H1 (cell line): ENCODE measurements at regions not wholly inside any gene's neighbourhood (a gene's known extent, or its start where the extent isn't known, plus 50 kb on each side); places are given as distances from the start of the nearest gene placed in this dataset.

Experiments used
- CTCF ChIA-PET: fragments of 300-600 bp; sonication (Branson Sonifier 250); formaldehyde crosslinking; loops from one replicate; lab custom pipeline; 2021; ENCODE audit not compliant: partially characterized antibody; lab: Charles Lee
- POLR2A ChIA-PET: fragments of 300-600 bp; sonication (Branson Sonifier 250); formaldehyde crosslinking; loops from one replicate; lab custom pipeline; 2021; ENCODE audit warnings: inconsistent platforms; ENCODE audit not compliant: partially characterized antibody; lab: Charles Lee
- DNase-seq, 2 experiments: peaks; one replicate each; pipeline versions ENCODE4 v3.0.0 to v3.0.0-alpha.2; 2010 to 2022; ENCODE audit warnings: low spot score in 2 of 2, low read depth in 1 of 2, mixed read lengths in 1 of 2
- FAIRE-seq: peaks from 2 replicates; lab custom pipeline; 2011; peaks lifted over from hg19 to GRCh38; lab: Jason Lieb, UNC
- H2AFZ ChIP-seq: 2 replicates; pipeline ENCODE4 v1.8.1; 2012; ENCODE audit warnings: low read length, inconsistent platforms
- H2AK5ac ChIP-seq: 2 replicates; pipeline ENCODE4 v1.6.1; 2013; ENCODE audit warnings: low read depth, low read length
- H2BK120ac ChIP-seq: replicated peaks from 2 replicates; pipeline ENCODE3; 2013; ENCODE audit warnings: low read depth, low read length, inconsistent platforms
- H2BK12ac ChIP-seq: 2 replicates; pipeline ENCODE4 v1.6.1; 2013; ENCODE audit warnings: low read depth, low read length
- H2BK15ac ChIP-seq: 2 replicates; pipeline ENCODE4 v1.6.1; 2013; ENCODE audit warnings: low read length
- H2BK20ac ChIP-seq: 2 replicates; pipeline ENCODE4 v1.6.1; 2013; ENCODE audit warnings: low read length
- H2BK5ac ChIP-seq: 2 replicates; pipeline ENCODE4 v1.6.1; 2013; ENCODE audit warnings: low read depth, low read length
- H3K14ac ChIP-seq: 2 replicates; pipeline ENCODE4 v1.6.1; 2013; ENCODE audit warnings: inconsistent platforms; ENCODE audit not compliant: insufficient read length
- H3K18ac ChIP-seq: 2 replicates; pipeline ENCODE4 v1.6.1; 2013; ENCODE audit warnings: low read length; ENCODE audit errors: extremely low read depth
- H3K23ac ChIP-seq: 2 replicates; pipeline ENCODE4 v1.6.1; 2013; ENCODE audit warnings: inconsistent platforms; ENCODE audit not compliant: insufficient read length
- H3K23me2 ChIP-seq: 2 replicates; pipeline ENCODE4 v1.6.1; 2013; ENCODE audit warnings: low read depth, low read length
- H3K27ac ChIP-seq: 2 replicates; pipeline ENCODE4 v1.6.1; 2011; ENCODE audit warnings: low read depth, low read length, inconsistent platforms
- H3K27me3 ChIP-seq, 4 experiments: replicated peaks in 1 of 4; 1 replicate in 1 of 4; 2 replicates in 3 of 4; pipeline versions ENCODE4 v1.6.1 to v1.8.1; 2011 to 2013; ENCODE audit warnings: low read length in 3 of 4, mild to moderate bottlenecking in 3 of 4, inconsistent platforms in 2 of 4, mixed read lengths in 2 of 4, moderate library complexity in 1 of 4; ENCODE audit not compliant: control insufficient read depth in 3 of 4, insufficient read depth in 3 of 4; ENCODE audit errors: extremely low read depth in 1 of 4
- H3K36me3 ChIP-seq, 4 experiments: 2 replicates each; pipeline versions ENCODE4 v1.6.1 to v1.8.1; 2011 to 2013; ENCODE audit warnings: mild to moderate bottlenecking in 4 of 4, low read length in 3 of 4, moderate library complexity in 2 of 4, control low read depth in 1 of 4, inconsistent platforms in 1 of 4; ENCODE audit not compliant: insufficient read depth in 4 of 4, control insufficient read depth in 2 of 4
- H3K4ac ChIP-seq: replicated peaks from 2 replicates; pipeline ENCODE3; 2013; ENCODE audit warnings: low read length, low read depth, mixed read lengths, inconsistent platforms; ENCODE audit not compliant: insufficient read length
- H3K4me1 ChIP-seq, 4 experiments: replicated peaks in 1 of 4; 1 replicate in 1 of 4; 2 replicates in 3 of 4; pipeline versions ENCODE4 v1.6.1 to v1.8.1; 2011 to 2013; ENCODE audit warnings: low read length in 3 of 4, inconsistent platforms in 2 of 4, mixed read lengths in 1 of 4; ENCODE audit not compliant: insufficient read depth in 4 of 4, control insufficient read depth in 3 of 4
- H3K4me2 ChIP-seq, 2 experiments: 2 replicates each; pipeline versions ENCODE4 v1.6.1 to v1.8.1; 2011 to 2013; ENCODE audit warnings: low read depth in 2 of 2, low read length in 2 of 2, control low read depth in 1 of 2, inconsistent platforms in 1 of 2, mild to moderate bottlenecking in 1 of 2; ENCODE audit not compliant: insufficient read depth in 1 of 2
- H3K4me3 ChIP-seq, 4 experiments: fragments of 200-600, 300-600 bp in 1 of 4; sonication (generic), shearing (Covaris generic), sonication (Bioruptor Twin) in 1 of 4; 2 replicates each; pipeline versions ENCODE4 v1.5.1 to v1.8.1; 2011 to 2016; ENCODE audit warnings: low read length in 4 of 4, low read depth in 3 of 4, control low read depth in 2 of 4, inconsistent platforms in 2 of 4, mild to moderate bottlenecking in 2 of 4, mixed read lengths in 1 of 4, moderate library complexity in 1 of 4; ENCODE audit not compliant: insufficient read depth in 2 of 4; ENCODE audit errors: extremely low read depth in 1 of 4
- H3K56ac ChIP-seq: replicated peaks from 2 replicates; pipeline ENCODE3; 2013; ENCODE audit warnings: low read depth, mild to moderate bottlenecking, mixed read lengths, low read length, inconsistent platforms; ENCODE audit not compliant: insufficient read length
- H3K79me1 ChIP-seq: 2 replicates; pipeline ENCODE4 v1.6.1; 2013; ENCODE audit warnings: low read depth, low read length, control low read depth
- H3K79me2 ChIP-seq, 2 experiments: 2 replicates each; pipeline versions ENCODE4 v1.6.1 to v1.8.1; 2012 to 2013; ENCODE audit warnings: low read length in 2 of 2, mild to moderate bottlenecking in 2 of 2, inconsistent platforms in 1 of 2; ENCODE audit not compliant: insufficient read depth in 2 of 2, control insufficient read depth in 1 of 2
- H3K9ac ChIP-seq, 4 experiments: replicated peaks in 1 of 4; 1 replicate in 1 of 4; 2 replicates in 3 of 4; pipeline versions ENCODE4 v1.6.1 to v1.8.1; 2011 to 2013; ENCODE audit warnings: low read depth in 3 of 4, low read length in 3 of 4, control low read depth in 2 of 4, mild to moderate bottlenecking in 2 of 4, moderate library complexity in 2 of 4, inconsistent platforms in 1 of 4; ENCODE audit errors: extremely low read depth in 1 of 4
- H3K9me3 ChIP-seq, 2 experiments: 2 replicates each; pipeline versions ENCODE4 v1.6.1 to v1.8.1; 2012 to 2013; ENCODE audit warnings: mild to moderate bottlenecking in 2 of 2, moderate library complexity in 2 of 2, control low read depth in 1 of 2, inconsistent platforms in 1 of 2, low read depth in 1 of 2, low read length in 1 of 2, mixed read lengths in 1 of 2; ENCODE audit not compliant: insufficient read depth in 2 of 2
- H4K20me1 ChIP-seq, 2 experiments: replicated peaks in 1 of 2; 2 replicates each; pipeline versions ENCODE3 to v1.8.1; 2011 to 2013; ENCODE audit warnings: inconsistent platforms in 2 of 2, low read length in 2 of 2, mild to moderate bottlenecking in 1 of 2; ENCODE audit not compliant: insufficient read depth in 2 of 2, control insufficient read depth in 1 of 2
- H4K5ac ChIP-seq: 2 replicates; pipeline ENCODE4 v1.6.1; 2013; ENCODE audit warnings: low read length, low read depth, mixed read lengths, inconsistent platforms; ENCODE audit not compliant: insufficient read length
- H4K8ac ChIP-seq: 2 replicates; pipeline ENCODE4 v1.8.0; 2013; ENCODE audit warnings: mild to moderate bottlenecking, moderate library complexity, low read length, inconsistent platforms; ENCODE audit not compliant: insufficient read depth; ENCODE audit errors: extremely low read depth
- H4K91ac ChIP-seq: replicated peaks from 2 replicates; pipeline ENCODE3; 2013; ENCODE audit warnings: low read length, mixed read lengths, inconsistent platforms; ENCODE audit not compliant: insufficient read length
- BCL11A ChIP-seq, 2 experiments: IDR thresholded peaks; one replicate each; pipeline ENCODE4 v1.6.1; 2011; ENCODE audit warnings: low read depth in 2 of 2, low read length in 2 of 2, mild to moderate bottlenecking in 2 of 2
- CEBPB ChIP-seq: IDR thresholded peaks from 2 replicates; pipeline ENCODE4 v1.6.1; 2012; ENCODE audit warnings: low read depth, low read length
- POLR2AphosphoS5 ChIP-seq: IDR thresholded peaks from 2 replicates; pipeline ENCODE4 v1.6.1; 2011; ENCODE audit warnings: low read depth, low read length
- POU5F1 ChIP-seq: IDR thresholded peaks from 2 replicates; pipeline ENCODE4 v1.6.1; 2011; ENCODE audit warnings: low read depth, mild to moderate bottlenecking, low read length, moderate library complexity
- RBBP5 ChIP-seq: IDR thresholded peaks from 2 replicates; pipeline ENCODE4 v1.7.1; 2012; ENCODE audit warnings: low read depth, mild to moderate bottlenecking, inconsistent platforms, low read length, moderate library complexity, borderline replicate concordance
- RNF2 ChIP-seq: fragments of 200-900, 300-1000 bp; sonication (generic); IDR thresholded peaks from 2 replicates; pipeline ENCODE4 v1.7.1; 2016; ENCODE audit warnings: borderline replicate concordance, low read depth, mild to moderate bottlenecking, antibody characterized with exemption, low read length; ENCODE audit not compliant: poor library complexity, severe bottlenecking; ENCODE audit errors: missing control alignments
- SP2 ChIP-seq: IDR thresholded peaks from 2 replicates; pipeline ENCODE4 v1.6.1; 2012; ENCODE audit warnings: mild to moderate bottlenecking, low read length, inconsistent platforms
- TBP ChIP-seq: IDR thresholded peaks from 2 replicates; pipeline ENCODE4 v1.6.1; 2011; ENCODE audit warnings: low read depth, low read length, improper control_type of control experiment
- TCF12 ChIP-seq: IDR thresholded peaks from 2 replicates; pipeline ENCODE4 v1.6.1; 2011; ENCODE audit warnings: low read depth, mild to moderate bottlenecking, low read length
- TEAD4 ChIP-seq: IDR thresholded peaks from 2 replicates; pipeline ENCODE4 v1.6.1; 2012; ENCODE audit warnings: low read depth, low read length, inconsistent platforms, mixed read lengths
- YY1 ChIP-seq: IDR thresholded peaks from 2 replicates; pipeline ENCODE4 v1.6.1; 2011; ENCODE audit warnings: low read depth, mild to moderate bottlenecking, low read length
- WGBS, 2 experiments: shearing (Covaris generic) in 1 of 2; methylation state at CpG; one replicate each; pipeline versions ENCODE4 v1.1.6 to v1.1.7; 2013 to 2015; ENCODE audit warnings: low lambda C conversion rate in 2 of 2, mixed read lengths in 2 of 2, inconsistent platforms in 1 of 2, low coverage in 1 of 2, missing lambda C conversion rate in 1 of 2; ENCODE audit not compliant: insufficient replicate concordance in 2 of 2, insufficient coverage in 1 of 2, insufficient read length in 1 of 2; ENCODE audit errors: extremely low coverage in 1 of 2, missing lambda C conversion rate in 1 of 2; 5-methylcytosine and 5-hydroxymethylcytosine counted together
- TF ChIP-seq, protein P1 (sequence below): IDR thresholded peaks from 2 replicates; pipeline ENCODE4 v1.6.1; 2011; ENCODE audit warnings: low read length, improper control_type of control experiment

DNA sequence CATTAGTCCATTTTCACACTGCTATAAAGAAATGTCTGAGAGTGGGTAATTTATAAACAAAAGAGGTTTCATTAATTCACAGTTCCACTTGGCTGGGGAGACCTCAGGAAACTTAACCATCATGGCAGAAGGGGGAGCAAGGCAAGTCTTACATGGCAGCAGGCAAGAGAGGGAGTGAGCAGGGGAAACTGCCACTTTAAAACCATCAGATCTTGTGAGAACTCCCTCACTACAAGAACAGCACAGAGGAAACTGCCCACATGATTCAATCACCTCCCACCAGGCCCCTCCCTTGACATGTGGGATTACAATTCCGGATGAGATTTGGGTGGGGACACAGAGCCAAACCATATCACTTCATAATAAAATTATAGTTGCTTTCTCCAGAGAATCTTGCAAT lies 365.5 kb upstream of the ID2 start:
- ChIA-PET CTCF (interaction anchor here (0.6 kb wide), 1 partner anchor 229 kb away, joined by 3 read pairs; no protein-coding TSS in a partner anchor), POLR2A (no interaction called here)
- Histone ChIP-seq H2BK5ac (no peak overlapping the region), H2BK20ac (no peak overlapping the region), H3K36me3 (no peaks in the 10 kb centered on the region), H2BK12ac (no peak overlapping the region), H3K4me2 (no peak overlapping the region), H2BK15ac (no peak overlapping the region), H2AK5ac (no peak overlapping the region), H4K20me1 (no peaks in the 10 kb centered on the region), H2AFZ (no peak overlapping the region), H3K4me3 (no peak overlapping the region), H3K23me2 (no peaks in the 10 kb centered on the region), H3K18ac (no peak overlapping the region), H3K27ac (no peak overlapping the region), H3K14ac (no peak overlapping the region), H3K9me3 (no peaks in the 10 kb centered on the region), H3K9ac (no peak overlapping the region), H3K79me1 (no peaks in the 10 kb centered on the region), H3K4me1 (peaks cover 0 to 8% (median 4%) of the 10 kb centered on the region in 4 experiments; a peak in 2 of 7 replicates), H3K56ac (no peak overlapping the region), H2BK120ac (no peak overlapping the region), H4K5ac (no peak overlapping the region), H4K8ac (no peak overlapping the region), H4K91ac (no peak overlapping the region), H3K79me2 (no peaks in the 10 kb centered on the region), H3K27me3 (no peaks in the 10 kb centered on the region; a peak in 1 of 7 replicates), H3K23ac (no peak overlapping the region), H3K4ac (no peak overlapping the region)
- 78% methylated on average over 1 of the region's 1 CpG; no CpG with 5 or more reads in 1 of the 2 experiments for WGBS, 2 experiments
- peak in 1 of 2 experiments; percentile 1 for DNase-seq
- no peak for FAIRE-seq
- TF ChIP-seq POU5F1 (no peak), RBBP5 (no peak), POLR2AphosphoS5 (no peak), TCF12 (no peak), RNF2 (no peak), TBP (no peak), BCL11A (IDR thresholded peaks at IDR 0.05; ENCODE audit: low read depth in 2 of 2, low read length in 2 of 2) (no peak), YY1 (no peak), CEBPB (no peak), SP2 (no peak), TEAD4 (no peak)
- TF ChIP-seq, protein P1, sequence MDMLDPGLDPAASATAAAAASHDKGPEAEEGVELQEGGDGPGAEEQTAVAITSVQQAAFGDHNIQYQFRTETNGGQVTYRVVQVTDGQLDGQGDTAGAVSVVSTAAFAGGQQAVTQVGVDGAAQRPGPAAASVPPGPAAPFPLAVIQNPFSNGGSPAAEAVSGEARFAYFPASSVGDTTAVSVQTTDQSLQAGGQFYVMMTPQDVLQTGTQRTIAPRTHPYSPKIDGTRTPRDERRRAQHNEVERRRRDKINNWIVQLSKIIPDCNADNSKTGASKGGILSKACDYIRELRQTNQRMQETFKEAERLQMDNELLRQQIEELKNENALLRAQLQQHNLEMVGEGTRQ, result no peak
